GM13976 (cell line): ENCODE measurements at regions not wholly inside any gene's neighbourhood (a gene's known extent, or its start where the extent isn't known, plus 50 kb on each side); places are given as distances from the start of the nearest gene placed in this dataset.

Experiments
- DNase-seq: peaks from one replicate; pipeline ENCODE4 v3.0.0; 2012; ENCODE audit warnings: low spot score
- CTCF ChIP-seq: IDR thresholded peaks from 2 replicates; pipeline ENCODE4 v1.5.1; 2012; ENCODE audit warnings: borderline replicate concordance, mild to moderate bottlenecking; ENCODE audit not compliant: insufficient read depth; ENCODE audit errors: extremely low read depth, missing control alignments, control extremely low read depth
- in situ Hi-C: fragments of 300-500 bp; cut with MboI; formaldehyde crosslinking; loops from one replicate; pipeline ENCODE4 v1.12.0; 2022; ENCODE audit warnings: low sequenced_read_pairs, mixed read lengths, inconsistent platforms; ENCODE audit not compliant: unreplicated experiment

- no peak for TF ChIP-seq CTCF
- in situ Hi-C loops, result no loop called here
- DNase-seq, result no peak
Measured at GRCh38 chr4:110275871-110276270, 77.5 kb upstream of the ELOVL6 start.

GRCh38 chr4:110271986-110272385, 73.6 kb upstream of the ELOVL6 start:
- no peak for DNase-seq
- TF ChIP-seq CTCF, result no peak
- in situ Hi-C loops, result no loop called here

- no peak for TF ChIP-seq CTCF
- in situ Hi-C loops, result no loop called here
- no peak for DNase-seq
Measured at GRCh38 chr4:110270492-110271197, 72.2 kb upstream of the ELOVL6 start.

- in situ Hi-C loops, result no loop called here
- no peak for DNase-seq
- no peak for TF ChIP-seq CTCF
Measured at GRCh38 chr4:110268790-110269189, 70.4 kb upstream of the ELOVL6 start.

- in situ Hi-C loops, result no loop called here
- peak; percentile 28 for DNase-seq
- TF ChIP-seq CTCF, result no peak
Measured at GRCh38 chr4:110268352-110268751, 69.9 kb upstream of the ELOVL6 start.

- no peak for TF ChIP-seq CTCF
- no peak for DNase-seq
- in situ Hi-C loops, result no loop called here
Measured at GRCh38 chr4:110266136-110266535, 67.7 kb upstream of the ELOVL6 start.

- no peak for TF ChIP-seq CTCF
- DNase-seq, result no peak
Measured at GRCh38 chr4:110265001-110265400, 66.6 kb upstream of the ELOVL6 start.

More at GRCh38 chr4:110265001-110265400, 66.6 kb upstream of the ELOVL6 start:
- in situ Hi-C loops, result no loop called here
